Upper lobe of left lung (tissue), 4 donors: ENCODE measurements at regions not wholly inside any gene's neighbourhood (a gene's known extent, or its start where the extent isn't known, plus 50 kb on each side); places are given as distances from the start of the nearest gene placed in this dataset.

Experiments used
- CTCF ChIP-seq, 6 experiments: fragments of 450-650 bp in 4 of 6; fragments of 200-600 bp in 2 of 6; sonication (generic) in 2 of 6; IDR thresholded peaks; one replicate each; pipeline ENCODE4 v1.5.1; 2016 to 2019; ENCODE audit warnings: antibody characterized with exemption in 6 of 6
- EP300 ChIP-seq, 4 donors: sonication (generic); formaldehyde crosslinking; IDR thresholded peaks; one replicate each; pipeline ENCODE4 v1.5.1; 2017; ENCODE audit warnings: antibody characterized with exemption in 4 of 4, control low read depth in 2 of 4
- POLR2AphosphoS5 ChIP-seq, 2 donors: sonication (generic); formaldehyde crosslinking; IDR thresholded peaks; one replicate each; pipeline ENCODE4 v1.5.1; 2017; ENCODE audit warnings: antibody characterized with exemption in 2 of 2

GRCh38 chrX:114127005-114127404 lies 456.9 kb upstream of the HTR2C start:
- no peak for TF ChIP-seq EP300 (IDR thresholded peaks at IDR 0.05)
- TF ChIP-seq CTCF (IDR thresholded peaks at IDR 0.05), result no peak
- TF ChIP-seq POLR2AphosphoS5 (IDR thresholded peaks at IDR 0.05), result no peak
